ENCODE measurements at regions not wholly inside any gene's neighbourhood (a gene's known extent, or its start where the extent isn't known, plus 50 kb on each side); places are given as distances from the start of the nearest gene placed in this dataset.

DNA sequence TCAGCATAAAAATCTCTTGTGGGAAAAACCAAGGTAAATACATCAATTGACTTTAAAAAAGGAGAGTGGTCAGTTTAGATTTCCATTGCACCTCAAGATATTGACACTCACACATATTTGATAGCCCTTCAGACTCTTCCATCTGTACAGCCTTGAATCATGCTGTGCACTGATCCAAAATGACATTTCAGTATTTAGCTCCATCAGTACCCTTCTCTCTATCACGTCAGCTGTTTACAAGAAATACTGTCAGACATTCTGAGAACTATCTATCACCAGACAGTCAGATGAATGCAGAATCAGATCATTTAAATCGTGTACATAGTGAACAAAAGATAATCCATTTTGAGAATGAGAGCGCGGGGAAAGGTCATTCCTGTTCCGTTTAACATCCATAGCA, 511.9 kb downstream of the RPL10L start:
- TF ChIP-seq ZNF384 (IDR thresholded peaks at IDR 0.05) (no peak), FOXM1 (IDR thresholded peaks at IDR 0.05; ENCODE audit: borderline replicate concordance) (no peak), BHLHE40 (IDR thresholded peaks at IDR 0.05; ENCODE audit: borderline replicate concordance) (no peak)

Measured in HEK293T (cell line).